GM18511 (cell line): ENCODE measurements at regions not wholly inside any gene's neighbourhood (a gene's known extent, or its start where the extent isn't known, plus 50 kb on each side); places are given as distances from the start of the nearest gene placed in this dataset.

Experiments used
- ATAC-seq: cut with Tn5 transposase; IDR thresholded peaks from one replicate; pipeline ENCODE4 v1.9.1; 2021; ENCODE audit warnings: mild to moderate bottlenecking, moderate library complexity; ENCODE audit not compliant: unreplicated experiment

DNA sequence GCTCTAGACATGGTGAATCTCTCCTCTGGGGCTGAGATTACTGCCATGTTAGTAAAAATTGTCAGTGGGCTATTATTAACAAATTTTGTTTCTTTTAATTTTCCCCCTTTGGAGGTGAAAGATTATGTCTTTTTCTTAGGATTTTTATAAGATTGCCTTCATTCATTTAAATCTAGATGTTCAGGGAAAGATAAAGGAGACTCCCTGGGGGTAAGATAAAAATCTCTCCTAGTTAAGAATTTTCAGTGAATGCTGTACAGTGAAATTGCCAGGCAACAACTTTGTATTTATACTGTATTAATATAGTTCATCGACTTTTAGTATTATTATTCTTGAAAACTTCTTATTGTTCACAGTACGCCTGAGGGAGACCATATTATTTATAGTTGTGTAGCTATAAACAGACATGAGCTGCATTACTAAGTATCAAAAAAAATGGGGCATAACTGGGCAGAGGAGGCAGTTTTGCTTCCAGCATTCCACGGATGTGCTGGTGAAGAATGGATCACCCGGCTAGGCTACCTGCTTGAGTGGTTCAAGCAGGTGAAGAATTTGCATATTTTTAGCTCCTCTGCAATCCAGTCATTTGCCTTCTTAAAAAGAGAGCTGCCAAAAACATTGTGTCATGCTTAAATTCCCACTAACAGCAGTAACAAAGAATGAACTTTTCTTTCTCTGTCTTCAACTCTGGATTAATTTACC, 552.1 kb downstream of the DNAJB9 start:
- ATAC-seq = no peak

DNA sequence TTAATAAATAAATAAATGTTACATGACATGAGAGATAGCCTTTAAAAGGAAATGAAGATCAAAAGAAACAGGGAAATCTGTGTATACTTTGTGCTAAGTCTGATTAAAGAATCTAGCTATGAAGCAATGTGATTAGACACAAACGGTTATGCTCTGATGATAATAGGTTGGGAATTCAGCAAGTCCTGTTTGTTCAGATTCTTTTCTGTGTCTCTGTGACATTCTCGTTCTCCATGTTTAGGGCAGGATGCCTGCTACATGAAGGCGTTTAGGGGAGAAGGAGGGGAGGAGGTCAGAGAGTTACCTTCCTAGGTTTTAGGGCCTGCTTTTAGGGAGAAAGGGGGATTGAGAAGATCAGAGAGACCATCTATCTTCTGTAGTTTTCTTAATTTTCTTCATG, 555.3 kb downstream of the DNAJB9 start:
- no peak for ATAC-seq

DNA sequence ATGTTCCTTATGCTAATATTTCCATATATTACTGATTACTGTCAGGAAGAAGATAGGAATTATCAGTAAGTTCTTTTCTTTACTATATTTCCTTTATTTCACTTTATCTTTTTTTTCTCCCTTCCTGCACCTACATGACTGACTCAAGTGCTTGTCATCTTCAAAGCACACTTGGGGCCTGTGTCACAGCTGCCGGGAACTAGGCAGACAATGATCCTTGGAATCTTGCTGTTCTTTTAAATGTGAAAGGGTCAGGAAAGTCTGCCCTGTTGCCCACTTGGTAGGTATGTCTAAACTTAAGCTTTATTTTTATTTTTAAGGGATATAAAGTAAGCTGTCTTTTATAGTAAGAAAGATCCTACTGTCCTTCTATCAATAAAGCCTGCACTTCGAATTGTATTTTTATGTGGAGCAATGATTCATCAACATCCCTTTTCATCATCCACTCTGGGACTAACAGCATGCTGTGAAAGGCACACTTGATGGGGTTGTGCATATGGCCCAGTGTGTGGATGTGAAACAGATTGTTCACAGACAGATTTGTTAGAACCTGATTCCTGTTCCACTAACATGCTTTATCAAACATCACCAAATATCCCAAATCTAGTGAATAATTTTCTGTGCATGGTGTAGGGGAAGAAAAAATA, 556.9 kb downstream of the DNAJB9 start:
- ATAC-seq = no peak

DNA sequence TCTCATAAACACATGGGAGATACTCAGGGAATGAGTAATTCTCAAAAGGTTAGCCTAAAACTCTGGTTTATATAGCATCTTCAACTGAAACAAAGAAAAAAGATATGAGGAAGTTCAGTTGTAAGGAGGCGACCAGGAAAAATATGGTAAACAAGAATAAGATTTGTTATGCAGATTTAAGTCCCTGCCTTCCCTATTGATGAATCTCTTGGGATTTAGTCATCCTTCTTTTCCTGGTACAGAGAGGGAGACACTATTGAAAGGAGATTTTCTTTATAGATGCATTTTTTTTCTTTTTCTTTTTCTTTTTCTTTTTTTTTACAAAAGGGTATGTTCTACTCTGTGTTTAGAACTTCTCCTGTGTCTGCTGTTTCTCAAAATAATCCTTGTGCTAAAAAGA, 557.5 kb downstream of the DNAJB9 start:
- no peak for ATAC-seq

DNA sequence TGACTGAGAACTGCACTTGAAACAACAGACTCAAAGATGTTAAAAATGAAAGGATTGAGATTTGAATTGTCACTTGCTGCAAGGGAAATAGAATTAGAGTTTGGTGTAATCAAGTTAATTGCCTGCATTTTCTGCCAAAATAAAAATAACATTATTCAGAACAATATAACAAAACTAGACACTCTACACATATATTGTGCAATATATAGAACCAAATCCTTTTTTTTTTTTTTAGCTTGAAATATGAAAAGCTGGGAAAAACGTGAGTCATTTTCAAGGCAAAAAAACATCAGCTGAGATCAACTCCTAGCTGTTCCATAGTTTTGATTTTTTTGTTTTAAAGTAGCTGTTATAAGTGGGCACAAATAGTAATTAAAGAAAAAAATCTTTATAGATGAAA, 561.5 kb downstream of the DNAJB9 start:
- no peak for ATAC-seq

DNA sequence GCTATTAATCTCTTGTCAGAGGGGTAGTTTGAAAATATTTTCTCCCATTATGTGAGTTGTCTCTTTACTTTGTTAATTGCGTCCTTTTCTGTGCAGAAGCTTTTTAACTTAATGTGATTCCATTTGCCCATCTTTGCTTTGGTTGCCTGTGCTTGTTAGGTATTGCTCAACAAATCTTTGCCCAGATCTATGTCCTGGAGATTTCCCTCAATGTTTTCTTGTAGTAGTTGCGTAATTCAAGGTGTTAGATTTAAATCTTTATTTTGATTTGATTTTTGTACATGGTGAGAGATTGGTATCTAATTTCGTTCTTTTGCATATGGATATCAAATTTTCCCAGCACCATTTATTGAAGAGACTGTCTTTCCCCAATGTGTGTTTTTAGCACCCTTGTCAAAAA, 567.2 kb downstream of the DNAJB9 start:
- no peak for ATAC-seq

DNA sequence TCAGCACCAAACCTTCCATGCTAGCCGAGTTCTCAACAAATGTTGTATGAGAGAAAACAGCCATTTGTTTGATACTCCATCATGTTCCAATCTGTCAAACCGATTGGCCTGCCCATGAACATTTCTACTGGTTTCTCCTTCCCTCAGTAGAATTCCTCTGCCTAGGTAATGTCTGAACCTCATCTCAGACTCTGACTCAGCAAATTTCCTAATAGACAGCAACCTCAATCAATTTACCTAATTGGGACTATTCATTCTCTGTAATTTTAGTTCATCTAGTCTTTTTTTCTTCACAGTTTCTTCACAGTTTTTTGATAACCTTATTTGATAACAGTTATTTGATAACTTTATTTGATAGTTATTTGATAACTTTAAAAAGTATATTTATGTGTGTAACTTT, 585.1 kb downstream of the DNAJB9 start:
- ATAC-seq = no peak

DNA sequence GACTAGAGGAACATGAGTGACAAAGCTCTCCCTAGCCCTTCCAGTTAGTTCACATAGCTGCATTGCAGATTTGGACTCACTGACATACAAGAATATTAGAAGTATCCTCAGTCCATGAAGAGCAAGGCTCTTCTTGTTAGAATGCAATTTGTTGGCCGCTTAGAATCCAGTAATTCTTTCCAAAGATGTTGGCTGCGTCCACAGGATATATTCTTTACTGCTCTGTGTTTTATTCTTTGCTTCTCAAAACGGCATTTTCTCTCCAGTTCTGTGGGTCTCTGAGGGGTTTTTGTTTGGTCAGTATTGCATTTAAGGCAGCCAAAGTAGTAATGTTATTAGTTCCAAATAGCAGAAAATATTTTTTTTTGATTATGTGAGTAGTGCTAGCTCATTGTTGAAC, 588.6 kb downstream of the DNAJB9 start:
- no peak for ATAC-seq

DNA sequence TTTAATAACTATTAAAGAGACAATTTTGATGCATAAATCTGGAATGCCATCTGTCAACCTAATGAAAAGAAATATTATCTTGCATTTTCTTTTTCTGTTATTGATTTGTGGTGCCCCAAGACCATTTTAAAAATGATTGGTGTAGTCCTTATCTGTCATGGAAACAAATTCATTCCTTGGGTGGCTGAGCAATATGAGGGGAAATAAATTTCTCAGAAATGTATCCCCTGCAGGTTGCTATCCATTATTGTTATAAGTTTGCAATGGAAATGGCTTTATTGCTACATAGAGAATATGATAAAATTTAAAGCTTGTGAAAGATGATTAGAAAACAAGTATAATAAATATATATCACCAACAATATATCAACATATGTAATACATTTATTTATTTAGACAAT, 607.0 kb downstream of the DNAJB9 start:
- ATAC-seq = no peak

DNA sequence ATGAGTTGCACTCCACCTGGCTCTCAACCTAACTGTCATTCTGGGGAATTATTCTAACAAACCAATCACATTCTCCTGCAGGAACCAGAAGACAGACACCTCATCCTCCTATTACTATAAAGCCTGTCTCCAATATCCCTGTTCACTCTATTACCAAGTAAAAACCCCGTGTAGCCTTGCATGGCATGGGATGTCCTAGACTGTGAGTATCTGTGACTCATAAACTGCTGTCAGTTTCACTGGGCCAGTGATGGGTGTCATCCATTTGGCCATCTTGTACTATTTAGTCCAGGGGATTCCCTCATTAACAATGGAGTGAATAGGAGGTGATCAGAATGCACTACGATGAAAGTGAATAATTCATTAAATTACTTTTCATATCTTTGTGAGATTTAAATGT, 608.7 kb downstream of the DNAJB9 start:
- no peak for ATAC-seq

DNA sequence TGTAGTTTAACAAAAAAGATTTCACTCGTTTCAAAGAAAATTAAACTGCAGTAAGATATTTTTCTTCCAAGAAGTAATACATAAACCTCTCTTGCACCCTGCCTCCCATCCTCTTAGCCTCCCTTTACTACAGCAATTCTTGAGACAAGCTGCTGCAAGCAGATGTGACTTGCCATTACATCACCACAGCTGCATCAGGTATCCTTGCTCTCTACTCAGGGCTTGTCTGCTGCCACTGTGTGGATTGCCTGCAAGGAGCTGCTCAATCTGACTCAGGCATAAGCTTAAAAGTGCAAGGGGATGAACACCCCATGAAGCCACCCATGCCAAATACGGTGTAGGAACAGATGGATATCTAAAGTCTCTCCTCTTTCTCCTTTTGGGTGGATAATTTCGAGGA, 609.9 kb downstream of the DNAJB9 start:
- no peak for ATAC-seq

DNA sequence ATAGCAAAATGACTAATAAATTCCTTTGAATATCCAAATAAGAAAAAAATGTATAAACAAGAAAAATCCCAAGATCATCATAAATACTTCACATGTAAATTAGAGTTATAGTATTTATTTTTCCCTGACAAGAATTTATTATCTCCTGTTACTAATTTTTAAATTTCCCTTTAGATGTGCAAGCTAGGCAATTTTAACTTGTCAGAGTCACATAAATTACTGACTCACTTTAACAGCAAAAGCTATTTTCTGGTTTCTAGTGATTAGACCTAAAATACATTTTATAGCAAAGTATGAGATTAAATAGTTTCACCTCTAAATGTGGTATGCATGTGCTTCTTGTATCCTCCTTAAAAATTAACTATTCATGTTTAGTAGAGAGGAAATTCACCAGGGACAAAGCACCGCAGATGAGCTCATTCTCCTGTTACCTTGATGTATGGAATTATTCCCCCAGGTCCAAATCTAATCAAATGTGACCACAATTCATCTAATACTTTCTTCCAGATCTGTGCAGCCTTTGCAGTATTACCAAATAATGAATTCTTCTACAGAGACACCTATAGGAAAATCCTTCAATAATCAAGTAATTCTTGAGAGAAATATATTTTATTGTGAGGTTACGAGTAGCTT, 621.2 kb downstream of the DNAJB9 start:
- no peak for ATAC-seq

DNA sequence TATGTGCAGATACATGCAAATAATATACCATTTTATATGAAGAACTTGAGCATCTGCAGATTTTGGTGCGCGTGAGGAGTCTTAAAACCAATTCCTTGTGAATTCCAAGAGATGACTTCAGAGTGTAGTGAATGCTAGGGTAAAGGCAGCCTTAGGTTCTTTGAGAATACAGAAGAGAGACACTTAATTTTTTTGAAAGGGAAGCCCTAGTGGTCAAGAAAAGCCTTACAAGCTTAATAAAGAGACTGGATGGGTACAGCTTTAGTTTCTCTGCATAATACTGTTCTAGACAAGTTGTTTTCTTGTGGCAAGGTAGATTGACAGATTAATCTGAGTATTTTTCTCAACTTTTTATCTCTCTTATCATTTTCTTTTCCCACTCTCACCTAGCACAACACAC, 636.5 kb downstream of the DNAJB9 start:
- ATAC-seq = no peak

DNA sequence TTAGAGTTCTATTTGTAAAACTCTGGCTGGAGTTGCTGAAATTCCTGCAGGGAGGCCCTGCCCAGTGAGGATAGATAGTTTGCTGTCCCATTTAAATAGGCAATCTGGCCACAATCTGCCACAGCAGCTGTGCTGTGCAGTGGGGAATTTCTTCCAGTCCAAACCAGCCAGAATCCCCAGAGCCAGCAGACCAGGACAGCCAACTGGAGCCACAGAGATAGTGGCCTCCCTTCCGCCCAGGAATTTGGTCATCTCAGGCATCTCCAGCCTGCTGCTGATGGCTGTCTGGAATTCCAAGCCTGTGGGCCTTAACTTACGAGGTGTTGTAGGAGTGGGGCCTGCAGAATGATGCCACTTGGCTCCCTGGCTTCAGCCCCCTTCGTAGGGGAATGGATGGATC, 643.4 kb downstream of the DNAJB9 start:
- ATAC-seq = no peak

DNA sequence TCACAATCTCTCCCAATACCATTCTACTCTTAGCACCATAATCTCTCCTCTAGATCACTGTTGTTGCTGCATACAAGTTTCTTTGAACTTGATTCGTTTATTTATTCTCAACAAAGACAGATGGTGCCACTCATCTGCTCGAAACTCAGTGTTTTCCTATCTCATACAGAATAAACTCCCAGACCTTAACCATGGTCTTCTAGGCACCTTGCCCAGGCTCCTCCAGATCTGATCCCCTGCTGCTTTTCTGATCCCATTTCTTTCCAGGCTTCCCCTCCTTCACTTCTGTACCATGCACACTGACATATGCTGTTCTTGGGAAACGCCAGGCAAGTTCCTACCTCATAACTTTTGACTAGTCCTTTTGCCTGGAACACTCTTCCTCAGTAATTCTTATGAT, 645.7 kb downstream of the DNAJB9 start:
- no peak for ATAC-seq

DNA sequence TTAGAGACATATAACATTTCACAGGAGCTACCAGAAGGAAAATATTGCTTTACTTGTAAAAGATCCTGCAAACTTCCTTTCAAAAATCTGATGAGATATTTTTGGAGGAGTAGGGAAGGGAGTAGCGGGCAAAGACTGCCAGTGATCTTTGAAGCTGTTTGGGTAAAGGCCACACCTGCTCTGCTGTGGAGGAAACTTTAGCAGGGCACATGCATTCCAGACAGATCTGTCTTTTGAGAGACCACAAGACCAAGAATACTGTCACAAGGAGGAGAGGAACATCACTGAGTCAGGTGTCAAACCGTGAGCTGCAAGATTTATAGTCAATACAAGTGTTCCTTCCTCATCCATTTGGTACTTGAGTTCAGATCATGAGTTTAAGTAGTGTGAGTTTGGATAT, 654.4 kb downstream of the DNAJB9 start:
- no peak for ATAC-seq

DNA sequence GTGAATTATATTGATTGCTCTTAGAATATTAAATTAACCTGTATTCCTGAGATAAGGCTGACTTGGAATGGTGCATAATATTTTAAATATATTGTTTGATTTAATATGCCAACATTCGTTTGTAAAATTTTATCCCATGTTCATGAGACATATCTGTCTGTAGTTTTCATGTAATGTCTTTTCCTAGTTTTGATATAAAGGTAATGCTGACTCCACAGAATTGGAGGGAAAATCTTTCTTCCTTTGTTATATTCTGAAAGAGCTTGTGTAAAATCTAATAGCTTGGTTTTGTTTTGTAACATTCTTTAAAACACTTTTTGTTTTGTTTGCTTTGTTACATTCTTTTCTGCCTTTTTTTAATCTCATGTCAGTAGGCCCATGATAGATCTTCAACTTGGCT, 657.0 kb downstream of the DNAJB9 start:
- no peak for ATAC-seq

DNA sequence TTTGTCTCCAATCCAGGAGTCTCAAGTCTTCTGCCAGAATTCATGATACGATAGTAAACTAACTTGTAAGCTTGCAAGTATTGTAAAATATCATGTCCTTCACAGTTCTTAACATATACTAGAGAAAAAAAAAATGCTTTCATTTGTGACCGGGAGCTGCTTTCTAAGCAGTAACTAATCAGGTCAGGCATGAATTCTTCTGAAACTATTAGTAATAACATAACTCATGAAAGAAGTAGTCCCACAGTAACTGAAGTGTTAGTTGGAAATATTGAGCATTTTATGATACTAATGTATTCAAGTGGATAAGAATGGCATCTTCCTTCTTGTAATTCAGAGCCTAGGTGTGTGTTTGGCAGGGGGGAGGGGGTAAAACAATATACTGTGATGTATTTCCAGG, 665.6 kb downstream of the DNAJB9 start:
- ATAC-seq = peak; percentile 89

DNA sequence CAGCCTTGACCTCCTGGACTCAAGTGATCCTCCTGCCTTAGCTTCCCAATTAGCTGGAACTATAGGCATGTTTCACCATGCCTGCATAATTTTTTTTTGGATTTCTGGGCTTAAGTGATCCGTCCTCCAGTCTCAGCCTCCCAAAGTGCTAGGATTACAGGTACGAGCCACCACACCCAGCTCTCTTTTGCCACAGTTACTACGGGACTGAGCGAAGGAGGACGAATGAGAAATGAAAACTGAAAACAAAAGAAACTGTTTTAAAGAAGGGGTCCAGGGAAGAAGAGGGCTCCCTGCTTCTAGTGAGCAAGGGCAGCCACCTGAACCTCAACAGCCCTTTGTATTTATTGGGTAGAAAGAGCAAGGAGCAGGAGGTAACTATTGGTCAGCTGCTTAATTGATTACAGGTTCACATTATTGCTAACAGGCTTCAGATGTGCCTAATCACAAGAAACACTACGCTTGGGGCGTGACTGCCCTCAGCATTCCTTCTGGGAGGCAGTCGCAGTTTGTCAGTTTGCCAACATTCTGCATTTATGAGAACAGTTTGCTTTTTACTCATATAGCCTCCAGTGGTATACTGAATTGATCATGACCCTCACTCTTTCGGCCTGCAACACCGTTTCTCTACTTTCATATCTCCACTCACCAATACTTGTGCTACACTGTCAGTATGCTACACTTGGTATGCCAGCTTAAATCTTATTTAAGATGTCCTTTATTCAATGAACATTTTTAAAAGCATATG, 676.8 kb downstream of the DNAJB9 start:
- no peak for ATAC-seq

DNA sequence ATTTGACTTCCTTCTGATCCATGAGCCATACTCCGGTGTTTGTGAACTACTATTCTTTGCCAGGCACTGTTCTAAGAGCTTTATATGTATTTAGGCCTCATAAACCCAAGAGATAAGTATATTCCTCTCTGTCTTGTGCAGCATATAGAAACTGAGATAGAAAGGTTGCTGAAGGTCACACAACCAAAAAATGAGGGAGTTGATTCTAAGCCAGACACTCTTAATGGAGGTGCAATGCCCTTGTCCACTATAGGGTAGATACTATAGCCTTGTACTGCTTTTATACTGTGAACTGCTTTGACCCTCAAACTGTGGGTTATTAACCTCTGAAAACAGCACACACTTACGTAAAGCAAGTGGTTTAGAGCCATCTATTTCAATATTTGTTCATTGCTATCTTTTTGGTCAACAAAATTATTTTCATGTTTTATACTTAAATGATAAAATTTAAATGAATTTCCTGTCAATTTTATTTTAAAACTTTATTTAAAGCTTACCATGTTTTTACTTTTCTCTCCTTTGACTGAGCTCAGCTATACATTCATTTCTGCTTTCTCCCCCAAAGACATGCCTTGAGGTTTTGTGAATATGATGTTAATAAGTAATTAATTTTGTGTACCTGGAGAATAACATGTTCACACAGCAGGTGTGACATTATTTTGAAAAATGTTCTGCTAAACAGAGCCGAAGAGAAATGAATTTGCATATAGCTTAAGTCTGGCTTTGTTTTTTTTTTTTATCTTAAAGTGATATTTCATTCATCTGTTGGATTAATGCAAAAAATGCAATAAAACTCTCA, 687.3 kb downstream of the DNAJB9 start:
- peak; percentile 60 for ATAC-seq

DNA sequence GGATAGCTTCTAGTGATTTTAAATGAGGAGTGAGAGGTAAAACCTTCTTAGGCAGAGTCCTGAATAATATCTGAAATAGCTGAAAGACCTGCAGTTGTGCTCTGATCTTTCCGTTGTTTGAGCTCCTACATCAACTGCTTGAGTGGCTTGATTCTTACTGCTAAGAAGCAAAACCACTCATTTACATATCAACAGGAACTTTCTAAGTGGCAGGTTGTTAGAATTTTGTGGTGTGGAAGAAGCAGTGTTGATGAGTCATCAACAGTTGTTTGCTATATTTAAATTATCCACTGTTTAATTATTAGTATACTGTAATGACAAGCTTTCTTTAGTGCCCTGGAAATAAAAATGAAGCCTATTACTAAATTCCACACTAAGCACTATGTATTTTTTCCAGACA, 689.5 kb downstream of the DNAJB9 start:
- peak; percentile 88 for ATAC-seq
